HG03457 (cell line): ENCODE measurements at regions not wholly inside any gene's neighbourhood (a gene's known extent, or its start where the extent isn't known, plus 50 kb on each side); places are given as distances from the start of the nearest gene placed in this dataset.
"Not testable (repeated sequence)": the region's sequence is repeated elsewhere in the genome, so short reads cannot be mapped to it uniquely, and the experiment has no call there.

ENCODE experiments used
- ATAC-seq: cut with Tn5 transposase; IDR thresholded peaks from one replicate; pipeline ENCODE4 v1.9.1; 2021; ENCODE audit warnings: moderate number of reproducible peaks; ENCODE audit not compliant: unreplicated experiment

- ATAC-seq, result no peak
Observed at GRCh38 chr6:126662966-126663365, 323.1 kb downstream of the CENPW start.

- ATAC-seq, result no peak
Observed at GRCh38 chr6:126664271-126664670, 324.4 kb downstream of the CENPW start.

- no peak for ATAC-seq
Observed at GRCh38 chr6:126665551-126665950, 325.6 kb downstream of the CENPW start.

- ATAC-seq, result no peak
Observed at GRCh38 chr6:126667071-126667470, 327.2 kb downstream of the CENPW start.

GRCh38 chr6:126667728-126668127 is 327.8 kb downstream of the CENPW start:
- ATAC-seq, result no peak

GRCh38 chr6:126672649-126673048 is 332.7 kb downstream of the CENPW start:
- ATAC-seq, result no peak

- not testable (repeated sequence) for ATAC-seq
Observed at GRCh38 chr6:126673749-126674148, 333.8 kb downstream of the CENPW start.

- no peak for ATAC-seq
Observed at GRCh38 chr6:126682440-126682839, 342.5 kb downstream of the CENPW start.

GRCh38 chr6:126685182-126685581 is 345.3 kb downstream of the CENPW start:
- no peak for ATAC-seq

- ATAC-seq, result no peak
Observed at GRCh38 chr6:126696921-126697693, 357.2 kb downstream of the CENPW start.

GRCh38 chr6:126698732-126699240 is 358.9 kb downstream of the CENPW start:
- no peak for ATAC-seq

- no peak for ATAC-seq
Observed at GRCh38 chr6:126701676-126702560, 362.0 kb downstream of the CENPW start.

- no peak for ATAC-seq
Observed at GRCh38 chr6:126716032-126716431, 376.1 kb downstream of the CENPW start.

- no peak for ATAC-seq
Observed at GRCh38 chr6:126716826-126717509, 377.1 kb downstream of the CENPW start.

- no peak for ATAC-seq
Observed at GRCh38 chr6:126718600-126719327, 378.8 kb downstream of the CENPW start.

- ATAC-seq, result no peak
Observed at GRCh38 chr6:126720304-126720703, 380.4 kb downstream of the CENPW start.

- ATAC-seq, result no peak
Observed at GRCh38 chr6:126721581-126722160, 381.8 kb downstream of the CENPW start.

- no peak for ATAC-seq
Observed at GRCh38 chr6:126722411-126722810, 382.5 kb downstream of the CENPW start.

GRCh38 chr6:126723541-126724170 is 383.7 kb downstream of the CENPW start:
- no peak for ATAC-seq

GRCh38 chr6:126724821-126725220 is 384.9 kb downstream of the CENPW start:
- no peak for ATAC-seq
